ENCODE measurements at regions not wholly inside any gene's neighbourhood (a gene's known extent, or its start where the extent isn't known, plus 50 kb on each side); places are given as distances from the start of the nearest gene placed in this dataset.

GRCh38 chr13:103983948-103984347 is 917.7 kb upstream of the SLC10A2 start:
- no peak for DNase-seq (ENCODE audit: low read depth in 2 of 3, low spot score in 2 of 3)

- DNase-seq (ENCODE audit: low read depth in 2 of 3, low spot score in 2 of 3), result no peak
Observed at GRCh38 chr13:103976371-103976770, 910.2 kb upstream of the SLC10A2 start.

GRCh38 chr13:103973740-103974139 is 907.5 kb upstream of the SLC10A2 start:
- DNase-seq (ENCODE audit: low read depth in 2 of 3, low spot score in 2 of 3), result no peak

- no peak for DNase-seq (ENCODE audit: low read depth in 2 of 3, low spot score in 2 of 3)
Observed at GRCh38 chr13:103969520-103970050, 903.4 kb upstream of the SLC10A2 start.

- DNase-seq (ENCODE audit: low read depth in 2 of 3, low spot score in 2 of 3), result no peak
Observed at GRCh38 chr13:103965506-103966243, 899.5 kb upstream of the SLC10A2 start.

- no peak for DNase-seq (ENCODE audit: low read depth in 2 of 3, low spot score in 2 of 3)
Observed at GRCh38 chr13:103961784-103962183, 895.6 kb upstream of the SLC10A2 start.

- no peak for DNase-seq (ENCODE audit: low read depth in 2 of 3, low spot score in 2 of 3)
Observed at GRCh38 chr13:103961129-103961528, 894.9 kb upstream of the SLC10A2 start.

- no peak for DNase-seq (ENCODE audit: low read depth in 2 of 3, low spot score in 2 of 3)
Observed at GRCh38 chr13:103960001-103960400, 893.8 kb upstream of the SLC10A2 start.

- DNase-seq (ENCODE audit: low read depth in 2 of 3, low spot score in 2 of 3), result no peak
Observed at GRCh38 chr13:103958691-103959090, 892.5 kb upstream of the SLC10A2 start.

GRCh38 chr13:103957939-103958338 is 891.7 kb upstream of the SLC10A2 start:
- DNase-seq (ENCODE audit: low read depth in 2 of 3, low spot score in 2 of 3), result no peak

GRCh38 chr13:103953859-103954258 is 887.6 kb upstream of the SLC10A2 start:
- no peak for DNase-seq (ENCODE audit: low read depth in 2 of 3, low spot score in 2 of 3)

- no peak for DNase-seq (ENCODE audit: low read depth in 2 of 3, low spot score in 2 of 3)
Observed at GRCh38 chr13:103952183-103952582, 886.0 kb upstream of the SLC10A2 start.

- no peak for DNase-seq (ENCODE audit: low read depth in 2 of 3, low spot score in 2 of 3)
Observed at GRCh38 chr13:103948426-103948825, 882.2 kb upstream of the SLC10A2 start.

GRCh38 chr13:103945836-103946235 is 879.6 kb upstream of the SLC10A2 start:
- no peak for DNase-seq (ENCODE audit: low read depth in 2 of 3, low spot score in 2 of 3)

GRCh38 chr13:103941506-103942140 is 875.4 kb upstream of the SLC10A2 start:
- no peak for DNase-seq (ENCODE audit: low read depth in 2 of 3, low spot score in 2 of 3)

- no peak for DNase-seq (ENCODE audit: low read depth in 2 of 3, low spot score in 2 of 3)
Observed at GRCh38 chr13:103935117-103935516, 868.9 kb upstream of the SLC10A2 start.

- no peak for DNase-seq (ENCODE audit: low read depth in 2 of 3, low spot score in 2 of 3)
Observed at GRCh38 chr13:103931885-103932284, 865.7 kb upstream of the SLC10A2 start.

GRCh38 chr13:103931331-103931845 is 865.2 kb upstream of the SLC10A2 start:
- DNase-seq (ENCODE audit: low read depth in 2 of 3, low spot score in 2 of 3), result no peak

- no peak for DNase-seq (ENCODE audit: low read depth in 2 of 3, low spot score in 2 of 3)
Observed at GRCh38 chr13:103926118-103926517, 859.9 kb upstream of the SLC10A2 start.

GRCh38 chr13:103908911-103909310 is 842.7 kb upstream of the SLC10A2 start:
- DNase-seq (ENCODE audit: low read depth in 2 of 3, low spot score in 2 of 3), result no peak

GRCh38 chr13:103908274-103908673 is 842.1 kb upstream of the SLC10A2 start:
- DNase-seq (ENCODE audit: low read depth in 2 of 3, low spot score in 2 of 3), result no peak

GRCh38 chr13:103903790-103904189 is 837.6 kb upstream of the SLC10A2 start:
- no peak for DNase-seq (ENCODE audit: low read depth in 2 of 3, low spot score in 2 of 3)
